Suprapubic skin (tissue), 4 donors: ENCODE measurements at regions not wholly inside any gene's neighbourhood (a gene's known extent, or its start where the extent isn't known, plus 50 kb on each side); places are given as distances from the start of the nearest gene placed in this dataset.
"Not testable (repeated sequence)": the region's sequence is repeated elsewhere in the genome, so short reads cannot be mapped to it uniquely, and the experiment has no call there.

Experiments
- DNase-seq, 2 donors: peaks; one replicate each; pipeline ENCODE4 v3.0.0-alpha.2; 2019; ENCODE audit warnings: low spot score in 2 of 2
- H3K27ac ChIP-seq: fragments of 200-600 bp; sonication (generic); one replicate; pipeline ENCODE4 v1.5.1; 2019
- H3K27me3 ChIP-seq: fragments of 200-600 bp; sonication (generic); one replicate; pipeline ENCODE4 v1.5.1; 2019
- H3K36me3 ChIP-seq: fragments of 200-600 bp; sonication (generic); one replicate; pipeline ENCODE4 v1.5.1; 2019
- H3K4me1 ChIP-seq: fragments of 200-600 bp; sonication (generic); one replicate; pipeline ENCODE4 v1.5.1; 2019
- H3K4me3 ChIP-seq: fragments of 200-600 bp; sonication (generic); one replicate; pipeline ENCODE4 v1.5.1; 2019; ENCODE audit warnings: mild to moderate bottlenecking
- H3K9me3 ChIP-seq: fragments of 200-600 bp; sonication (generic); one replicate; pipeline ENCODE4 v1.5.1; 2019
- EP300 ChIP-seq: sonication (generic); formaldehyde crosslinking; IDR thresholded peaks from one replicate; pipeline ENCODE4 v1.6.1; 2017; ENCODE audit warnings: antibody characterized with exemption
- POLR2A ChIP-seq, 2 donors: fragments of 450-650 bp; IDR thresholded peaks; one replicate each; pipeline ENCODE4 v1.6.1; 2017; ENCODE audit warnings: antibody characterized with exemption in 2 of 2, mild to moderate bottlenecking in 2 of 2, moderate library complexity in 2 of 2
- POLR2AphosphoS5 ChIP-seq, 3 donors: sonication (generic); formaldehyde crosslinking; IDR thresholded peaks; one replicate each; pipeline ENCODE4 v1.6.1; 2017; ENCODE audit warnings: antibody characterized with exemption in 3 of 3
- WGBS: methylation state at CpG from one replicate; pipeline ENCODE4 v1.1.5; 2018; 5-methylcytosine and 5-hydroxymethylcytosine counted together
- TF ChIP-seq, protein P1 (sequence below), 2 donors: fragments of 200-600 bp in 1 of 2; fragments of 450-650 bp in 1 of 2; sonication (generic) in 1 of 2; IDR thresholded peaks; one replicate each; pipeline ENCODE4 v1.5.1; 2016 to 2019; ENCODE audit warnings: antibody characterized with exemption in 2 of 2, mild to moderate bottlenecking in 1 of 2, moderate library complexity in 1 of 2

DNA sequence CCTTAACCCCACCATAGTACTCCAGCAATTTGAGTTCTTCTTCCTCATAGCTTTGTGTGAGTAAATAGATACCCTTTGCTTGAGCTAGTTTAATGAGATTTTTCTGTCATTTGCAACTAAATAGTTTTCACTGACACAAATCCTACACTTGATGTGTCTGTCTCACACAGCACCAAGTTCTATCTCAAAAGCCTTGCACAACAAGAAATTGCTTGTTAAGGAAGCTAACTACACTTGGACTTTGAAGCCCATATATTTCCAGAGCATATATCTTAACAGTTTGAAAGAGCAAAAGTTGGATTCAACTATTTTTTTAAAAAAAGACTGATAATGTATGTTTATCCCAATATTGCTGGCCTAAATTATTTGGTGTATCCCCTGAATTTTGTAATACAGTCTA, 459.2 kb downstream of the ACTL7B start:
- H3K9me3 ChIP-seq: no peaks in the 10 kb centered on the region
- TF ChIP-seq EP300 (no peak), POLR2A (IDR thresholded peaks at IDR 0.05) (no peak), POLR2AphosphoS5 (IDR thresholded peaks at IDR 0.05) (no peak)
- TF ChIP-seq, protein P1, sequence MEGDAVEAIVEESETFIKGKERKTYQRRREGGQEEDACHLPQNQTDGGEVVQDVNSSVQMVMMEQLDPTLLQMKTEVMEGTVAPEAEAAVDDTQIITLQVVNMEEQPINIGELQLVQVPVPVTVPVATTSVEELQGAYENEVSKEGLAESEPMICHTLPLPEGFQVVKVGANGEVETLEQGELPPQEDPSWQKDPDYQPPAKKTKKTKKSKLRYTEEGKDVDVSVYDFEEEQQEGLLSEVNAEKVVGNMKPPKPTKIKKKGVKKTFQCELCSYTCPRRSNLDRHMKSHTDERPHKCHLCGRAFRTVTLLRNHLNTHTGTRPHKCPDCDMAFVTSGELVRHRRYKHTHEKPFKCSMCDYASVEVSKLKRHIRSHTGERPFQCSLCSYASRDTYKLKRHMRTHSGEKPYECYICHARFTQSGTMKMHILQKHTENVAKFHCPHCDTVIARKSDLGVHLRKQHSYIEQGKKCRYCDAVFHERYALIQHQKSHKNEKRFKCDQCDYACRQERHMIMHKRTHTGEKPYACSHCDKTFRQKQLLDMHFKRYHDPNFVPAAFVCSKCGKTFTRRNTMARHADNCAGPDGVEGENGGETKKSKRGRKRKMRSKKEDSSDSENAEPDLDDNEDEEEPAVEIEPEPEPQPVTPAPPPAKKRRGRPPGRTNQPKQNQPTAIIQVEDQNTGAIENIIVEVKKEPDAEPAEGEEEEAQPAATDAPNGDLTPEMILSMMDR (IDR thresholded peaks at IDR 0.05): no peak
- no peak overlapping the region for H3K4me3 ChIP-seq
- no peaks in the 10 kb centered on the region for H3K27me3 ChIP-seq
- no peak overlapping the region for H3K27ac ChIP-seq
- H3K36me3 ChIP-seq: no peaks in the 10 kb centered on the region
- no peaks in the 10 kb centered on the region for H3K4me1 ChIP-seq
- DNase-seq: no peak

DNA sequence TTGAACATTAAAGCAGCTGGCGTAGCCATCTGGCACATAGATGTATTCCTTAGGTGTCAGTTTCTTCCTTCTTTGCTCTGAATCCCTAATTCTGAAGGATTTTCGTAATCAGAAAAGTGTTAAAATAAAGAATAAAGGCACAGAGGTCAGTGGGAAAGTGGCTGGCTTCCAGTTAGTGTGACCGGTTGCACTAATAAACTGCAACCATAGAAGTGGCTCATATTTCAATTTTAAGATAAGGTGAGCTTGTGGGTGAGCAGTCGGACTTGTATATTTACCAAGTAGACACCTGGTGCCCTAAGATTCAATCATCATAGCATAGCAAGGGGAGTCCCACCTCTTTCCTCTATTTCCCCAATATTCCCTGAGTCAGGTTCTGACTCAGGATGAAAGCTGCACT, 459.6 kb downstream of the ACTL7B start:
- WGBS: 76% methylated on average over 4 of the region's 4 CpGs
- Histone ChIP-seq H3K27ac (no peak overlapping the region), H3K27me3 (no peaks in the 10 kb centered on the region), H3K36me3 (no peaks in the 10 kb centered on the region), H3K4me1 (no peaks in the 10 kb centered on the region), H3K9me3 (no peaks in the 10 kb centered on the region), H3K4me3 (no peak overlapping the region)
- TF ChIP-seq POLR2A (IDR thresholded peaks at IDR 0.05): no peak
- no peak for TF ChIP-seq POLR2AphosphoS5 (IDR thresholded peaks at IDR 0.05)
- TF ChIP-seq, protein P1 (IDR thresholded peaks at IDR 0.05): no peak
- no peak for TF ChIP-seq EP300
- no peak for DNase-seq

DNA sequence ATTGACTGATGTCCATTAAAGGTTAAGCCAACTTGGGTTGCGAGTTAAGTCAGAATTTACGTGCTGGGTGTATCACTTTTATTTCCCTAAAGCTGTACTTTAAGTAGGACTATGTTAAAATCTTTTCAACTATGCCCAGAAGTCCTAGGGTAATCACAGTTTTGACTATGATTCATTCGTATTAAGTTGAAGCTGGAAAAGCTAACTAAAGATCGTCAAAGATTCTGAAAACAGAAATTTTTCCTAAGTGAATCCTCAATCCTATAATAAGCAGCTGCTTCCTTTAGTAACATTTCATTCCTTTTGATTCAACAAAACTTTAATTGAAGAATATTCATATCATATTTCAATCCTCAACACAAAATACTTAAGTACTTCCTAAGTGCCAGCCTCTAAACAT, 460.4 kb downstream of the ACTL7B start:
- DNase-seq: no peak
- TF ChIP-seq EP300 (no peak), POLR2AphosphoS5 (IDR thresholded peaks at IDR 0.05) (no peak), POLR2A (IDR thresholded peaks at IDR 0.05) (no peak)
- TF ChIP-seq, protein P1 (IDR thresholded peaks at IDR 0.05): no peak
- H3K27ac ChIP-seq: no peak overlapping the region
- H3K27me3 ChIP-seq: no peaks in the 10 kb centered on the region
- H3K4me1 ChIP-seq: no peaks in the 10 kb centered on the region
- H3K9me3 ChIP-seq: no peaks in the 10 kb centered on the region
- no peaks in the 10 kb centered on the region for H3K36me3 ChIP-seq
- WGBS: 82% methylated on average over 4 of the region's 4 CpGs
- H3K4me3 ChIP-seq: no peak overlapping the region

DNA sequence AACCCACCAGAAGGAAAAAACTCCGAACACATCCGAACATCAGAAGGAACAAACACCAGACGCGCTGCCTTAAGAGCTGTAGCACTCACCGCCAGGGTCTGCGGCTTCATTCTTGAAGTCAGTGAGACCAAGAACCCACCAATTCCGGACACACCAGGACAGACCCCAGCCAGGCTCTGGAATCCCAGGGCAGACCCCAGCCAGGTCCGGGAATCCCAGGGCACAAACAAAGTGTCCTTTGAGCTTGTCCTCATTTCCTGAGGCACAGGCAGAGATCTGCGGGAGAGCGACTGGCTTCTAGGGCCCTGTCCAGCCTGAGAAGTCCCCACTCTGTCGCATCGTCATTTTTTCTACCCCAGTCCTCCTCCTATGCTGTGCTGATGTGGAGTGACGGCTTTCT, 461.1 kb downstream of the ACTL7B start:
- Histone ChIP-seq H3K4me1 (no peaks in the 10 kb centered on the region), H3K9me3 (no peaks in the 10 kb centered on the region), H3K27ac (no peak overlapping the region), H3K36me3 (no peaks in the 10 kb centered on the region), H3K27me3 (no peaks in the 10 kb centered on the region), H3K4me3 (no peak overlapping the region)
- TF ChIP-seq POLR2AphosphoS5 (IDR thresholded peaks at IDR 0.05): no peak
- TF ChIP-seq EP300: no peak
- TF ChIP-seq POLR2A (IDR thresholded peaks at IDR 0.05): no peak
- TF ChIP-seq, protein P1 (IDR thresholded peaks at IDR 0.05): no peak
- DNase-seq: no peak
- 92% methylated on average over 6 of the region's 13 CpGs for WGBS

DNA sequence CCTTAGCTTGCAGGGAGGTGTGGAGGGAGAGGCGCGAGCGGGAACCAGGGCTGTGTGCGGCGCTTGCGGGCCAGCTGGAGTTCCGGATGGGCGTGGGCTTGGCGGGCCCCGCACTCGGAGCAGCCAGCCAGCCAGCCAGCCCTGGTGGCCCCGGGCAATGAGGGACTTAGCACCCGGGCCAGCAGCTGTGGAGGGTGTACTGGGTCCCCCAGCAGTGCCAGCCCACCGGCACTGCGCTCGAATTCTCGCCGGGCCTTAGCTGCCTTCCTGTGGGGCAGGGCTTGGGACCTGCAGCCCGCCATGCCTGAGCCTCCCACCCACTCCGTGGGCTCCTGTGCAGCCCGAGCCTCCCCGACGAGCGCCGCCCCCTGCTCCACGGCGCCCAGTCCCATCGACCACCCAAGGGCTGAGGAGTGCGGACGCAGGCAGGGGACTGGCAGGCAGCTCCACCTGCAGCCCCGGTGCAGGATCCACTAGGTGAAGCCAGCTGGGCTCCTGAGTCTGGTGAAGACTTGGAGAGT, 462.2 kb downstream of the ACTL7B start:
- H3K27ac ChIP-seq, DNase-seq, H3K4me3 ChIP-seq, H3K9me3 ChIP-seq, H3K36me3 ChIP-seq, H3K4me1 ChIP-seq, H3K27me3 ChIP-seq: not testable (repeated sequence)
- WGBS: 92% methylated on average over 20 of the region's 31 CpGs

DNA sequence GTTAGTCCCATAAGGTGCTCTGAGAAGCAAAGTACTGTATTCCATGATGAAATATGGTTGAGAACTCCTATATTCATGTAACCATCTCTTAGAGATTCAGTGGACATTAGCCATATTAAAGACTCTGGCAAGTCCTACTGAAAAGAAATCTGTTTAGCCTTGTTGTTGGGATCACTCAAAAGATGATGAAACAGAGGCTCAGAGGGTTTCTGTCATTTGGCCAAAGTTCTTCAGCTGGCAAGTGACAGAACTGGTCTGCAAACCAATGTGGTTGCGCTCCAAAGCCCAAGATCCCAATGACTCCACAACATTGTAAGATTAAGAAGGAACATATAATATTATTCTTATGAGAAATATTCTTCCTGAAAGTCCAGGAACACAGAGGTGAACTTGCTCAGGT, 462.9 kb downstream of the ACTL7B start:
- 90% methylated on average over 1 of the region's 1 CpG for WGBS
- Histone ChIP-seq H3K36me3 (no peaks in the 10 kb centered on the region), H3K4me3 (no peak overlapping the region), H3K27ac (no peak overlapping the region), H3K9me3 (no peaks in the 10 kb centered on the region), H3K27me3 (no peaks in the 10 kb centered on the region), H3K4me1 (no peaks in the 10 kb centered on the region)
- TF ChIP-seq EP300 (no peak), POLR2A (IDR thresholded peaks at IDR 0.05) (no peak), POLR2AphosphoS5 (IDR thresholded peaks at IDR 0.05) (no peak)
- TF ChIP-seq, protein P1 (IDR thresholded peaks at IDR 0.05): no peak
- DNase-seq: no peak
